Stimulated activated CD4-positive, alpha-beta T cell treated with anti-CD3 and anti-CD28 coated beads, TNF-alpha, amount 100 ng/mL, for 24 hours (primary cell): ENCODE measurements at regions not wholly inside any gene's neighbourhood (a gene's known extent, or its start where the extent isn't known, plus 50 kb on each side); places are given as distances from the start of the nearest gene placed in this dataset.

Experiments used
- DNase-seq, 3 experiments: peaks; one replicate each; pipeline ENCODE4 v3.0.0-alpha.2; 2020; ENCODE audit warnings: low read depth in 3 of 3

GRCh38 chr5:164383662-164384061 lies 878.2 kb downstream of the MAT2B start:
- DNase-seq, result no peak

GRCh38 chr5:164392531-164392930 lies 887.1 kb downstream of the MAT2B start:
- no peak for DNase-seq

GRCh38 chr5:164394686-164395194 lies 889.3 kb downstream of the MAT2B start:
- DNase-seq, result no peak

DNA sequence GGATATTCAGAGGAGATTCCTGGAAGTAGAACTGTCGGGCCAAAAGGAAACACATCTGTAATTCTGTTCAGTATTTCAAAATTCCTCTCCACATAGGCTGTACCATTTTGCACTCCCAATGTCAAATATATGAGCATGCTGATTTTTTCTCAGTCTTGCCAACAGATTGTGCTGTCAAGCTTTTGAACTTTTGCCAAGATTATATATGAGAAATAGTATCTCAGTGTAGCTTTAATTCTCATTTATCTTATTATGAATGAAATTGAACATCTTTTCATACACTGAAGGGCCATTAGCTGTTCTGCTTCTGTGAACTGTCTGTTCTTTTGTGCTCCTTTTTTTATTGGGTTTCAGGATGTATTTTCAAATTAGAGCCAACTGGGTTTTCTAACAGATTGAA lies 907.1 kb downstream of the MAT2B start:
- no peak for DNase-seq

- no peak for DNase-seq
Measured at GRCh38 chr5:164420161-164420560, 914.7 kb downstream of the MAT2B start.

- no peak for DNase-seq
Measured at GRCh38 chr5:164422400-164422799, 917.0 kb downstream of the MAT2B start.

DNA sequence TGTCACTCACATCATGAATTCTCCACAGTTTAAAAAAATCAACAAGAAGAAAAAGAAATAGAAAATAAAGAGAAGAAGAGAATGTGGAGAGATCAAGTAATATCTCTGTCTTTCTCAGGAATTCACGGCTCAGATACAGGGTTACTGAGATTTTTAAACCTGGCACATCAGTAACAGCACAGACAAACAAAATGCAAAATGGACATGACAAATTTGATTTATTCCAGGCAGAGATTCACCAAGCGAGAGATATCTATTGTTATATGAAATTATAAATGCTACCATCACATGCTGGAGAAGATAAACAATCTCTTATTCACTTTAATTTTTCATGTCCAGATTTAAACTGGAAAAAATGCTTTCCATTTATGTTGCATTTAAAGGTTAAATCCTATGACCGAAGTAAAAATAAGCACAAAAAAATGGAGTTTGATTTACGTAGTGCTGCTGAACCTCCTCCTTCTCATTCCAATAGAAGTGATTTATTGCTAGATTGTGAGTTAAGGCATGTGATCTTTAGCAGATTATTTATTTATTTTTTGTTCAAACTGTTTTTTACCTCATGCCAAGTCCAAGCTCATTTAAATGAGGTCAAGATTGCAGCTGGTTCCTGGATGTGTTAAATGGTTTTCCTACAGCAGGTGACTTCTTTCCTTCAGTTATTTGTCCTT lies 926.4 kb downstream of the MAT2B start:
- no peak for DNase-seq

GRCh38 chr5:164433106-164433870 lies 927.9 kb downstream of the MAT2B start:
- no peak for DNase-seq

GRCh38 chr5:164435576-164435975 lies 930.2 kb downstream of the MAT2B start:
- DNase-seq, result no peak

DNA sequence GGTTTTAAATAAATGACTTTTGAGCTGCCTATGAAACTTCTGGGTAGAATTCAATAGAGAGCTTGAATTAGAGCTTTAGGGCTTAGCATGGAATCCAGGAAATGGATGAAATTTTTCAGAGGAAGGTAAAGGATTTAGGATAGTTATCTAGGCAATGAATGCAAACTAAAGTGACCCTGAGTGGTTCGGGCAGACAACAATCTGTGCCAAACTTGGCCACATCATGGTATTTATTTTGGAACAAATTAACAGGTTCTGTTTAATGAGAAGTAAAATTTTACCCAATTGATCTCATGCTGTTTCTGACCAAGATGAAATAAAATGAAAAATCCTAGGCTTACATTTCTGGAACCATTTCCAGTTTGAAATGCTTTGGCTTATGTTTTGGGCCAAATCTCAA lies 934.4 kb downstream of the MAT2B start:
- no peak for DNase-seq

DNA sequence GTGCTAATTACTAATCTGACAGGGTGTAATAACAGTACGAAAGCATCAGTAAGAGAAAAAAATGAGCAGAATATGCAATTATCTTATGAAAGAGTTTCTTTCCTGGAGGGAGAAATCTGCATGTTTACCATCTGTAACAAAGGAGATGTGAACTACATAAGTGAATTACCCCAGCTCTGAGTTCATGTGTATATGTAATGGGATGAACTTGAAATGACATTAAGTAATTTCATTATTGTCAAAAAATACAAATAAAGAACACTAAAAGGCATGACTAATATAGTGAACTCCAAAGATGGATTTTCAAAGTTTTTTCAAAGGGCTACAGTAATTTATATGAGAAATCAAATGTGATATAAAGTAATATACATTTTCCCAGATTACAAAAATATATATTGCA lies 944.0 kb downstream of the MAT2B start:
- no peak for DNase-seq

DNA sequence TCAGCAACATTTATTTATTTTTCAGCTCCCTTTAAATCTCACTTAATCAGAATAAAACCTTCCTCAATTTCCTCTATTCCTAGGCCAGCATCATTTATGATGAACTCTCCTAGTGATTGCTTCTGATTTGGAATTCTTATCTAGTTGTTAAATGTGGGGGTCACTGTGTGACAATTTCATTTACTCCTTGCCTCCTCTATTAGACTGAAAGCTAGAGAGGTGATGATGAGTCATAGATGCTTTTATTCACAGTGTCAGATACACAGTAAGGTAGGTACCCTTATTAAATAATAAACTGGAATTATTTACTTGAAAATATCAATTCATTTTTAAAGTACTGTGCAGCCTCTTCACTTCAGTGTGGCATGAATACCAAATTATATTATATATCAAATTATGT lies 960.6 kb downstream of the MAT2B start:
- no peak for DNase-seq

GRCh38 chr5:164470312-164470711 lies 964.9 kb downstream of the MAT2B start:
- no peak for DNase-seq

- no peak for DNase-seq
Measured at GRCh38 chr5:164472165-164472564, 966.7 kb downstream of the MAT2B start.

DNA sequence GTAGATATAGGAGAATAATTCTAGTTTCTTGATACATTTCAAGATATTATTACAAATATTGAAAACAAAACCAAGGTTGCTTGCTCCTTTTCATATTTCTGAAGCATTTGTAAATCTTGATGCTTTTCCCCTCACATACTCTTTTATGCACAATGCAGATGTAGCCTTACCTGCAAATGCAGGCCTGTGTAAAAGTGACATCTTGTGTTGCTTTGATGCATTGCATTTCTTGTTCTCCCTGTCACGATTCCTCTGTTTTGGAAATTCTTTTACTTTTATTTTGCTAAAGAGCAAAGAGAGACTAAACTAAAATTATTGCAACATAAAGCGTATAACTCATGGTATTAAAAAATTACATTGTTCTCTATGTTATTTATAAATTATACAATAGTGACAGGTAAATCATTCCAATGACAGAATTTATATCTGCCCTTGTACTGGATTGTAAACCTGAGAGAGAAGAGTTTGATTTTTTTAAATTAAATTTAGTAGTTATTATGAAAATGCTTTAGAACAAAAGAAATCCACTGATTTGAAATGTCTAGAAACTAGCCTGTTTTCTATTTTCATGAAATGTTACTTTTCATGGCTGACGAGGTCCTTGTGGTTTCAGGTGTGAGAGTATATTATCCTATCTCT lies 970.0 kb downstream of the MAT2B start:
- DNase-seq, result no peak

- DNase-seq, result no peak
Measured at GRCh38 chr5:164481270-164481669, 975.9 kb downstream of the MAT2B start.

GRCh38 chr5:164482351-164482750 lies 976.9 kb downstream of the MAT2B start:
- DNase-seq, result no peak

DNA sequence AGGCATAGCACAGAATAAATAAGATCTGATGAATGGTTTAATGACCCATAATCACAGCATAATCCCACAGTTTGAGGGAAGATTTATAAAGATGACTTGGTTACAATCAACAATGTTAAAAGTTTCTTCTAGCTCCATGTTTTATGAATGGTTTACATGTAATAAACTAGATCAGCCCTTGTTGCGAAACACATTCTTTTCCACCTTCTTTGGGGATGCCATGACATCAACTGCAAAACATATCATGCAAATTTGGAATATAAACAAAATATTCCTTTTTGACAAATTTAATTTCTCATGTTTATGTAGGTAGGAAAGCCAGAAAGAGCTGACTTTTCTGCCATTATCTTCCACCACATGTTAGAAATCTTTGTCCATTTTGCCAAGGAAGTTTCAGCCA lies 979.5 kb downstream of the MAT2B start:
- DNase-seq, result no peak

DNA sequence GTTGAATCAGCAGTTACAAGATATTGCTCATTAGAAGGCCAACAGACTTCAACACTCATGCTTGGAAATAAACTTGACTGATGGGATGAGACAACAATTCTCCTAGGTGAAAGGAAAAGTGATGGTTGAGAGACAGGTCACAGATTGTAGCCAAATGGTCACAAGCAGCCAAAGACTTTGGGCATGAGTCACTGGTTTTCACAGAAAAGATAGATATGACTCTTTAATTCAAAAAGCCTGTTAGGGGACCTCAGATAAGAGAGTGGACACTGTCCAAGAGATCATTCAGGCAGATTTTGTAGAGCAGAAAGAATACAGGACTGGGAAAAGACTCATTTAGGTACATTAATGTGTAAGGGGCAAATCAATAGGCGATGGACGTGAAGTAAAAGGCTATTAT lies 982.5 kb downstream of the MAT2B start:
- no peak for DNase-seq

- no peak for DNase-seq
Measured at GRCh38 chr5:164497311-164498064, 992.1 kb downstream of the MAT2B start.

- DNase-seq, result no peak
Measured at GRCh38 chr5:164498438-164498837, 993.0 kb downstream of the MAT2B start.

GRCh38 chr5:164500856-164501255 lies 995.4 kb downstream of the MAT2B start:
- DNase-seq, result no peak
